Neutrophil (primary cell): ENCODE measurements at regions not wholly inside any gene's neighbourhood (a gene's known extent, or its start where the extent isn't known, plus 50 kb on each side); places are given as distances from the start of the nearest gene placed in this dataset.
"Not testable (repeated sequence)": the region's sequence is repeated elsewhere in the genome, so short reads cannot be mapped to it uniquely, and the experiment has no call there.

ENCODE experiments used
- H3K27ac ChIP-seq: fragments of 200-600 bp; sonication (generic); 2 replicates; pipeline ENCODE4 v1.5.1; 2016; ENCODE audit warnings: mild to moderate bottlenecking, moderate library complexity
- H3K27me3 ChIP-seq: fragments of 200-600 bp; sonication (generic); 2 replicates; pipeline ENCODE4 v1.6.0; 2016; ENCODE audit warnings: mild to moderate bottlenecking
- H3K36me3 ChIP-seq: fragments of 200-600 bp; sonication (generic); 2 replicates; pipeline ENCODE4 v1.5.1; 2017
- H3K4me1 ChIP-seq, 2 experiments: fragments of 200-600 bp in 1 of 2; sonication (generic) in 1 of 2; 1 replicate in 1 of 2; 2 replicates in 1 of 2; pipeline versions ENCODE4 v1.5.1 to v1.6.1; 2013 to 2016; ENCODE audit warnings: low read depth in 1 of 2, low read length in 1 of 2, mild to moderate bottlenecking in 1 of 2, moderate library complexity in 1 of 2; ENCODE audit not compliant: control insufficient read depth in 1 of 2, insufficient read depth in 1 of 2
- H3K4me3 ChIP-seq, 2 experiments: fragments of 200-600 bp in 1 of 2; sonication (generic) in 1 of 2; 1 replicate in 1 of 2; 2 replicates in 1 of 2; pipeline ENCODE4 v1.5.1; 2013 to 2016; ENCODE audit warnings: low read depth in 1 of 2, low read length in 1 of 2, mild to moderate bottlenecking in 1 of 2, moderate library complexity in 1 of 2
- H3K9me3 ChIP-seq: fragments of 200-600 bp; sonication (generic); 2 replicates; pipeline ENCODE4 v1.5.1; 2016
- CTCF ChIP-seq: fragments of 200-600 bp; sonication (generic); IDR thresholded peaks from 2 replicates; pipeline ENCODE4 v1.5.1; 2016; ENCODE audit warnings: antibody characterized with exemption

GRCh38 chr21:27519361-27519760 is 552.5 kb upstream of the ADAMTS5 start:
- Histone ChIP-seq H3K36me3 (no peaks in the 10 kb centered on the region), H3K27me3 (no peaks in the 10 kb centered on the region), H3K4me1 (no peaks in the 10 kb centered on the region), H3K9me3 (no peaks in the 10 kb centered on the region), H3K4me3 (no peak overlapping the region), H3K27ac (no peak overlapping the region)
- no peak for TF ChIP-seq CTCF

DNA sequence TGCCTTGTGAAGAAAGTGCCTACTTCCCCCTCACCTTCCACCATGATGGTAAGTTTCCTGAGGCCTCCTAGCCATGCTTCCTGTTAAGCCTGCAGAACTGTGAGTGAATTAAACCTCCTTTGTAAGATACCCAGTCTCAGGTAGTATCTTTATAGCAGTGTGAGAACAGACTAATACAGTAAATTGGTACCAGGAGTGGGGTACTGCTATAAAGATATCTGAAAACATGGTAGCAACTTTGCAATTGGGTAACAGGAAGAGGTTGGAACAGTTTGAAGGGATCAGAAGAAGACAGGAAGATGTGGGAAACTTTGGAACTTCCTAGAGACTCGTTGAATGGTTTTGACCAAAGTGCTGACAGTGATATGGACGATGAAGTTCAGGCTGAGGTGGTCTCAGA is 550.3 kb upstream of the ADAMTS5 start:
- not testable (repeated sequence) for H3K36me3 ChIP-seq, H3K27me3 ChIP-seq, H3K9me3 ChIP-seq, H3K4me1 ChIP-seq, H3K4me3 ChIP-seq, H3K27ac ChIP-seq

- H3K4me1 ChIP-seq = no peaks in the 10 kb centered on the region
- no peaks in the 10 kb centered on the region for H3K27me3 ChIP-seq
- H3K36me3 ChIP-seq = no peaks in the 10 kb centered on the region
- H3K4me3 ChIP-seq = no peak overlapping the region
- no peaks in the 10 kb centered on the region for H3K9me3 ChIP-seq
- no peak overlapping the region for H3K27ac ChIP-seq
- TF ChIP-seq CTCF = no peak
These were observed 548.8 kb upstream of the ADAMTS5 start for GRCh38 chr21:27515676-27516075.

GRCh38 chr21:27513825-27514224 is 546.9 kb upstream of the ADAMTS5 start:
- Histone ChIP-seq H3K9me3 (no peaks in the 10 kb centered on the region), H3K4me1 (no peaks in the 10 kb centered on the region), H3K27me3 (no peaks in the 10 kb centered on the region), H3K36me3 (no peaks in the 10 kb centered on the region), H3K27ac (no peak overlapping the region), H3K4me3 (no peak overlapping the region)
- TF ChIP-seq CTCF = no peak

GRCh38 chr21:27513016-27513415 is 546.1 kb upstream of the ADAMTS5 start:
- H3K4me3 ChIP-seq = no peak overlapping the region

GRCh38 chr21:27511233-27511632 is 544.3 kb upstream of the ADAMTS5 start:
- TF ChIP-seq CTCF = no peak

More at GRCh38 chr21:27513016-27513415, 546.1 kb upstream of the ADAMTS5 start:
- no peaks in the 10 kb centered on the region for H3K36me3 ChIP-seq
- no peaks in the 10 kb centered on the region for H3K4me1 ChIP-seq
- TF ChIP-seq CTCF = no peak
- H3K27me3 ChIP-seq = no peaks in the 10 kb centered on the region
- H3K27ac ChIP-seq = no peak overlapping the region
- no peaks in the 10 kb centered on the region for H3K9me3 ChIP-seq

More at GRCh38 chr21:27511233-27511632, 544.3 kb upstream of the ADAMTS5 start:
- Histone ChIP-seq H3K4me3 (no peak overlapping the region), H3K36me3 (no peaks in the 10 kb centered on the region), H3K27ac (no peak overlapping the region), H3K27me3 (no peaks in the 10 kb centered on the region), H3K4me1 (no peaks in the 10 kb centered on the region), H3K9me3 (no peaks in the 10 kb centered on the region)
